ENCODE measurements at regions not wholly inside any gene's neighbourhood (a gene's known extent, or its start where the extent isn't known, plus 50 kb on each side); places are given as distances from the start of the nearest gene placed in this dataset.
A peak's percentile ranks its signal among the peaks of the same experiment; 100 is the strongest.

- no peak for TF ChIP-seq PRDM10 (CRISPR knock-in tag; IDR thresholded peaks at IDR 0.05; ENCODE audit: low read depth)
- no peak for TF ChIP-seq DDIT3 (CRISPR knock-in tag; IDR thresholded peaks at IDR 0.05)
- TF ChIP-seq KDM1A (CRISPR knock-in tag; IDR thresholded peaks at IDR 0.05) = no peak
- no peak for TF ChIP-seq TAF1 (CRISPR knock-in tag; IDR thresholded peaks at IDR 0.05)
- TF ChIP-seq THAP11 (CRISPR knock-in tag; IDR thresholded peaks at IDR 0.05) = peak; percentile 45; the same call in 1 of the 2 replicates
- TF ChIP-seq MAFG (CRISPR knock-in tag; IDR thresholded peaks at IDR 0.05) = no peak
- no peak for TF ChIP-seq ZNF136 (CRISPR knock-in tag; IDR thresholded peaks at IDR 0.05; ENCODE audit: low read depth)
Observed at GRCh38 chr2:226215902-226216503, 583.6 kb downstream of the IRS1 start (continued).

- no peaks in the 10 kb centered on the region for H3K27me3 ChIP-seq (ENCODE audit: control insufficient read depth in 1 of 2, insufficient read depth in 2 of 2, low read length in 2 of 2)
- no peak for FAIRE-seq
- in situ Hi-C loops (cut with HindIII; ENCODE audit: extremely low pct_ligation_motif_present, low pct_unique_long_range_greater_than_20kb) (loop anchor here (10.0 kb wide), 1 partner anchor 581 kb away; the partner anchor contains the start of gene IRS1), intact Hi-C loops (cut with micrococcal nuclease; ENCODE audit: unreplicated experiment) (loop anchor here (10.0 kb wide), 3 partner anchors 401 to 771 kb away; no protein-coding TSS in a partner anchor)
- no peaks in the 10 kb centered on the region for H3K79me2 ChIP-seq (ENCODE audit: insufficient read depth, low read length)
- H3K4me1 ChIP-seq (ENCODE audit: insufficient read depth, low read length) = 0 out of 2 replicates have a peak, but pooled peaks cover 10% of the 10 kb centered on the region
- H3K9me3 ChIP-seq (ENCODE audit: low read length) = no peaks in the 10 kb centered on the region
- no peaks in the 10 kb centered on the region for H3K36me3 ChIP-seq (replicated peaks in 1 of 2; ENCODE audit: control insufficient read depth in 1 of 2, insufficient read depth in 2 of 2, low read length in 2 of 2)
- 54% methylated on average over 4 of the region's 4 CpGs for WGBS (ENCODE audit: low lambda C conversion rate)
- no peak overlapping the region for H3K4me3 ChIP-seq (replicated peaks in 1 of 3; ENCODE audit: insufficient read depth in 1 of 3, low read depth in 2 of 3, low read length in 3 of 3)
- no peak for DNase-seq (ENCODE audit: low spot score)
- H3K9ac ChIP-seq (ENCODE audit: insufficient read depth, low read depth, low read length) = no peak overlapping the region
- no peak overlapping the region for H3K4me2 ChIP-seq (ENCODE audit: low read depth, low read length)
- no peak overlapping the region for H2AFZ ChIP-seq (ENCODE audit: low read length)
- ChIA-PET CTCF (ENCODE audit: low intra/inter-chr PET ratio, low total read pairs) (no interaction called here), POLR2A (no interaction called here)
- BruUV-seq (replicated peaks) = no TSS peak
- H4K20me1 ChIP-seq (ENCODE audit: insufficient read depth, low read length) = no peaks in the 10 kb centered on the region
- ATAC-seq = no peak
- no peak overlapping the region for H3K27ac ChIP-seq (ENCODE audit: extremely low read length, insufficient read depth, low read length)
- no peak for TF ChIP-seq ZNF160 (CRISPR knock-in tag; IDR thresholded peaks at IDR 0.05)
- TF ChIP-seq RAD51 (IDR thresholded peaks at IDR 0.05; ENCODE audit: borderline replicate concordance) = no peak
- TF ChIP-seq ZNF317 (CRISPR knock-in tag; IDR thresholded peaks at IDR 0.05) = no peak
- no peak for TF ChIP-seq ZNF280D (CRISPR knock-in tag; IDR thresholded peaks at IDR 0.05)
- no peak for TF ChIP-seq KDM5B (CRISPR knock-in tag; IDR thresholded peaks at IDR 0.05; ENCODE audit: borderline replicate concordance)
- no peak for TF ChIP-seq ZNF772 (CRISPR knock-in tag; IDR thresholded peaks at IDR 0.05)
- TF ChIP-seq ZBTB2 (CRISPR knock-in tag; IDR thresholded peaks at IDR 0.05; ENCODE audit: low read depth) = no peak
Observed at GRCh38 chr2:226213717-226214116, 585.9 kb downstream of the IRS1 start.
